Mesodermal cell (in vitro differentiated cells): ENCODE measurements at regions not wholly inside any gene's neighbourhood (a gene's known extent, or its start where the extent isn't known, plus 50 kb on each side); places are given as distances from the start of the nearest gene placed in this dataset.
"Not testable (repeated sequence)": the region's sequence is repeated elsewhere in the genome, so short reads cannot be mapped to it uniquely, and the experiment has no call there.

ENCODE experiments used
- H3K27ac ChIP-seq: 2 replicates; pipeline ENCODE4 v1.7.0; 2013; ENCODE audit warnings: mild to moderate bottlenecking, low read depth, low read length, moderate library complexity; ENCODE audit not compliant: severe bottlenecking
- H3K36me3 ChIP-seq: 2 replicates; pipeline ENCODE4 v1.7.1; 2013; ENCODE audit warnings: mild to moderate bottlenecking, low read length, moderate library complexity; ENCODE audit not compliant: control insufficient read depth, insufficient read depth
- H3K4me1 ChIP-seq: one replicate; pipeline ENCODE4 v1.7.1; 2013; ENCODE audit warnings: mild to moderate bottlenecking, low read length; ENCODE audit not compliant: insufficient read depth, control insufficient read depth, poor library complexity, severe bottlenecking
- H3K4me3 ChIP-seq: 2 replicates; pipeline ENCODE4 v1.7.0; 2013; ENCODE audit warnings: low read length, control low read depth, mild to moderate bottlenecking; ENCODE audit not compliant: insufficient read depth, poor library complexity, severe bottlenecking; ENCODE audit errors: extremely low read depth
- H3K9me3 ChIP-seq: 2 replicates; pipeline ENCODE4 v1.7.1; 2013; ENCODE audit warnings: mild to moderate bottlenecking, low read length, moderate library complexity; ENCODE audit not compliant: control insufficient read depth
- WGBS, 2 experiments: methylation state at CpG; one replicate each; pipeline ENCODE4 v1.1.5; 2013; ENCODE audit warnings: missing lambda C conversion rate in 2 of 2; ENCODE audit not compliant: insufficient coverage in 2 of 2; 5-methylcytosine and 5-hydroxymethylcytosine counted together

DNA sequence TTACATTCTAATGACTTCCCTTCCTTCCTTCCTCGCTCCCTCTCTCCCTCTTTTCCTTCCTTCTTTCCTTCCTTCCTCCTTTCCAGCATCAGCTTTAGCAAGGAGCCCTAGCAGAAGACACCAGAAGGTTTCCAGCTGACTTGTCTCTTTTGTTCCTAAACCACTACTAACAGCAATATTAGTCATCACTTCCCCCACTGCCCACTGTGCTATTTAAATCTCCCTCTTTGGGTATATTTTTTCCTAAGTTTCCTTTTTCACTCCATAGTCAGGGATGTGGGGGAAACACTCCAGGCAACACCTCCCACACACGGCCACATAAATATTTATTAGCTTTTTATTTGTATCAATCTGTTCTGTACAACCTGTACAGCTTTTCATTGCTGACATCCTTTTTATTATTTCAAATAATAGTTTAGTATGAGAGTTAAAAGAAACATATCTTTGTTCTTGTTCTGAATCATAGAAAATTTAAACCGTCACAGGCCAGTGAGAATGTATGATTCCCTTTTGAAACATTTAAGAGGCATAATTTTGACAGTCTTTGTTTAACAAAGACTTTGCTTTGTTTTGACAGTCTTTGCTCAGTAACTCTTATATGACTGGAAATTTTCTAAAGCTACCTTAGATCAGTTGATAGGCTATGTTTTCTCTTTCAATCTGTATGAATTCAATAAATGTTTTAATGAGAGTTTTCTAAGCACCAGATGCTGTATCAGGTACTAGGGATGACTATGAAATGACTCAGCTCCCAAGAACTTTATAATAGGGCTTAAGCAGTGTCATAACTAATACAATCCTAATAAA, 167.9 kb downstream of the POTEB3 start:
- not testable (repeated sequence) for H3K4me3 ChIP-seq, H3K27ac ChIP-seq, H3K36me3 ChIP-seq, H3K4me1 ChIP-seq
- H3K9me3 ChIP-seq: peaks cover 26% of the 10 kb centered on the region
- WGBS, 2 experiments: 53 to 64% methylated on average over 2 of the region's 3 CpGs

DNA sequence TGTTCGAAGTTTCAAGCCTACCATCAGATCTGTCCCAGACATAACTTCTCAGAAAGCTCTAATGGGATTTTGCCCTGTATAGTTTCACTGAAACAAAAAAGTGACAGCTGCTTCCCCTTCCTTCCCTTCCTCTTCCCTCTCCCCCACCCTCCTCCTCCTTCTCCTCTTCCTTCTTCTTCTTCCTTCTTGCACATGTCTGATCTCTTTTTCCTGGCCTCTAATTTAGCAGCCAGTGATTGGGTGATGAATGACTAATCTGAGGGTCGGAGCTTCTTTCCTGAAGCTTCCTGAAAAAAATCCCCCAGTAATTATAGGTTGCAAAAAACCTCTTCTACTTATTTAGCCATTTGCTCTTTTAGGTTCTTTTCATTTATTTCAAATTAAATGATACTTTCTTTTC, 168.7 kb downstream of the POTEB3 start:
- Histone ChIP-seq H3K36me3 (no peaks in the 10 kb centered on the region), H3K9me3 (peaks cover 30% of the 10 kb centered on the region), H3K4me3 (no peak overlapping the region), H3K27ac (no peak overlapping the region), H3K4me1 (no peaks in the 10 kb centered on the region)
- WGBS, 2 experiments: 53 to 57% methylated on average over 2 of the region's 2 CpGs

DNA sequence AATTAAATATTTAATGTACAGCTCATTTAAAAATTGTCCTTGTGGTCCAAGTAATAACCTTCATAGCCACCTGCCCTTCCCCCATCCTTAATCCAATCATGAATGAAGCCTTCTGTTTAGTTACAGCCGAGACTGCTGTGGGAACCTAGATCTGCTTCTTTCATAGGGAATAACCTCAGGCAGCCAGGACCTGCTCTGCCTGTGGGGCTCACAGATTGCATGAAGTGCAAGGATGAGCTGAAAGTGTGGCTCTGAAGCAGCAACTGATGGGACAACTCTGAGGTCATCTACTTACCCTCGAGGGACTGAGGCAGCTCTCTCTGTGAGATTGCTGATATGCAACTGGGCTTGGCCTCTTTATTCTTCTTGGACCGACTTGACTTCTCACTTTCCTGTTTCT, 169.8 kb downstream of the POTEB3 start:
- no peaks in the 10 kb centered on the region for H3K36me3 ChIP-seq
- peaks cover 37% of the 10 kb centered on the region for H3K9me3 ChIP-seq
- no peaks in the 10 kb centered on the region for H3K4me1 ChIP-seq
- 51 to 71% methylated on average over 3 of the region's 3 CpGs for WGBS, 2 experiments
- no peak overlapping the region for H3K4me3 ChIP-seq
- no peak overlapping the region for H3K27ac ChIP-seq

DNA sequence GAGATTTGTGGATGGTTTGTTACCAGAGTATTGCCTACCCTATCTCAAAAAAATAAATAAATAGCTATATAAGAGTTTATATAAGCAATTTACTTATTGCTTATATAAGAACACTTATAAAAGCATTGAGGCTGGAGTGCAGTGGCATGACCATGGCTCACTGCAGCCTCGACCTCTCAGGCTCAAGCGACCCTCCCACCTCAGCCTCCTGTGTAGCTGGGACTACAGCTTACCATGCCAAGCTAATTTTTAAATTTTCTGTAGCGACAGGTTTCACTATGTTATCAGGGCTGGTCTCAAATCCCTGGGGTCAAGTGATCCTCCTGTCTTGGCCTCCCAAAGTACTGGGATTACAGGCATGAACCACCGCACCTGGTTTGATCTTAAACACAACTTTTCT, 170.6 kb downstream of the POTEB3 start:
- not testable (repeated sequence) for H3K36me3 ChIP-seq, H3K27ac ChIP-seq, H3K4me1 ChIP-seq, H3K4me3 ChIP-seq
- peaks cover 37% of the 10 kb centered on the region for H3K9me3 ChIP-seq
- 48 to 69% methylated on average over 4 of the region's 4 CpGs for WGBS, 2 experiments

DNA sequence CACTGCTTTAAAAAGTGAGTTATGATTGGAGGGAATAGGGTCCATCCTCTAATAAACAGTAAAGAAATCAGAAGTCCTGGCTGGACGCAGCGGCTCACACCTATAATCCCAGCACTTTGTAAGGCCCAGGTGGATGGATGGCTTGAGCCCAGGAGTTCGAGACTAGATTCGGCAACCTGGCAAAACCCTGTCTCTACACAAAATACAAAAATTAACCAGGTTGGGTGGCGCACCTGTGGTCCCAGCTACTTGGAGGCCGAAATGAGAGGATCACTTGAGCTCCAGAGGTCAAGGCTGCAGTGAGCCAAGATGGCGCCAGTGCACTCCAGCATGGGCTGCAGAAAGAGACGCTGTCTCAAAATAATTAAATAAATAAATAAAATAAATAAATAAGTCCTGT, 171.2 kb downstream of the POTEB3 start:
- Histone ChIP-seq H3K4me1 (no peaks in the 10 kb centered on the region), H3K4me3 (no peak overlapping the region), H3K9me3 (peaks cover 39% of the 10 kb centered on the region)

DNA sequence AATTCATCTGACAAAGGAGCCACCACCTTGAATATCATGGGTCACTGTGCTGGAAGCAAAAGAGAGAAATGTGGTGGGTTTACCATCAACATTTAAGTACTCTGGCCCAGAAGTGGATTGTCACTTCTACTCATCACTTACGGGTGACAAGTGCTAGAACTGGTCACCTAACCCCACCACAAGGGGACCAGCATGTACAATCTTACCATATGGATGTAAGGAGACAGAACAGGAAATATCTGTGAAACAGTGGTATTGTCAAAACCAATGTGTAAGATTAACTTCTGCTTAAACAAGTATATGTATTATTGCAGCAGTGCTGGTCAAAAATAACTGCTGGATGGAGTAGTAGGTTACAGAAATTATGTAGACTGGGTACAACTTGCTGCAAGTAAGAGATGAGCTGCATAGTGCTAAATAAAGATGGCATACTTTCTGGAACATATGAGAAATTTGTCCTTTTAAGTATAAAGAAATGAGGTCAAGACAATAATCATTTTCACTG, 171.8 kb downstream of the POTEB3 start:
- Histone ChIP-seq H3K4me1 (no peaks in the 10 kb centered on the region), H3K27ac (no peak overlapping the region), H3K36me3 (no peaks in the 10 kb centered on the region), H3K4me3 (no peak overlapping the region), H3K9me3 (peaks cover 42% of the 10 kb centered on the region)
- WGBS, 2 experiments: 100% methylated on average over 1 of the region's 1 CpG; no CpG with 5 or more reads in 1 of the 2 experiments

More for the DNA sequence above, 171.2 kb downstream of the POTEB3 start:
- 74 to 76% methylated on average over 7 of the region's 8 CpGs for WGBS, 2 experiments
- Histone ChIP-seq H3K27ac (no peak overlapping the region), H3K36me3 (no peaks in the 10 kb centered on the region)

DNA sequence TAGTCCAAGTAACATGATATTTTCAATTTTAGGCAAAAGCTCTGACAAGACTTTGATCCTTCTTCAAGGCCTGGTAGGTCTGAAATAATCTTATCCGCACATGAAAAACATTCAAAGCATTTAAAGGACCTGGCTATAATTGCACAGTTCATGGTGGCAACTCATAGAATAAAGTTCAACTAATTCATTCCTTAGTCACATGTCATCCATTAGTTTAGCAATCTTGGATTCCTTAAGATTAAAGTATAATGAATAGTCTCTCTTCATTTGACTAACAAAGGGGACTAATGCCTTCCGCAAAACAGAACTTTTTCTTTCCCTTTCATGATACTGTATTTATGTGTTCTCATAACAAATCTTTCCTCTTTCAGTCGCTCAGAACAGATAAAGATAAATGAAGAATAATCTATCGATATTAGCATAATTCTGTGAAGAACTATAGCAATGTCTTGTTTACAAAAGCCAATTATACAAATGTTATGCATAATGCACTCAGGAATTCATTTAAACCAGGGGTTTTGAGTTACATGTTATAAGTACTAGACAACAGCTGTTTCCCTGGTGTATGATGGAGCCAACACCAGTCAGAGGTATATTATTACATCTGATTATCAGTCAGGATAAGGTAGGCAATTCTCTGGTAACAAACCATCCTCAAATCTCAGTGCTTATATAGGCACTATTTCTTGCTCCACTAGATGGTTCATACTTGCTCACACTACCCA, 172.5 kb downstream of the POTEB3 start:
- H3K36me3 ChIP-seq: no peaks in the 10 kb centered on the region
- H3K9me3 ChIP-seq: peaks cover 46% of the 10 kb centered on the region
- H3K4me3 ChIP-seq: no peak overlapping the region
- WGBS, 2 experiments: 84 to 90% methylated on average over 1 to 2 of the region's 4 CpGs
- no peak overlapping the region for H3K27ac ChIP-seq
- H3K4me1 ChIP-seq: no peaks in the 10 kb centered on the region

DNA sequence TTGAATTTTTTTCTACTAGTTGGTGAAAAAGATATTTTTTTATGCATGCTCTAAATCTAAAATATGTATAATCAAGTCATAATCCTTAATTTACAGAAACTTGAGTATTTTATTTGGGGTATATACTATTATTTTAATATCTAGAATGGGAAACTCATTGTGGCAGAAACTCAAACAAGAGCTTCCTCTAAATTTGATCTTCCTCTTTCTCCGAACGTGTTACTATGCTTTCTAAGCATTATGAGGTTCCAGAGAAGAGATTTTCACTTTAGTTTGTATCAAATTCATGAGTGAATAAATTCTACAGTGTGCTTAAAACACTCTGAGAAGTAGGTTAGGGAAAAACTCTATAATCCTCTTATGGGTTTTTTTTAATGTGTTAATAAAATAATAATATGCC, 173.1 kb downstream of the POTEB3 start:
- H3K27ac ChIP-seq: no peak overlapping the region
- peaks cover 52% of the 10 kb centered on the region for H3K9me3 ChIP-seq
- H3K36me3 ChIP-seq: no peaks in the 10 kb centered on the region
- 40% methylated on average over 1 of the region's 2 CpGs; no CpG with 5 or more reads in 1 of the 2 experiments for WGBS, 2 experiments
- no peaks in the 10 kb centered on the region for H3K4me1 ChIP-seq
- H3K4me3 ChIP-seq: no peak overlapping the region

DNA sequence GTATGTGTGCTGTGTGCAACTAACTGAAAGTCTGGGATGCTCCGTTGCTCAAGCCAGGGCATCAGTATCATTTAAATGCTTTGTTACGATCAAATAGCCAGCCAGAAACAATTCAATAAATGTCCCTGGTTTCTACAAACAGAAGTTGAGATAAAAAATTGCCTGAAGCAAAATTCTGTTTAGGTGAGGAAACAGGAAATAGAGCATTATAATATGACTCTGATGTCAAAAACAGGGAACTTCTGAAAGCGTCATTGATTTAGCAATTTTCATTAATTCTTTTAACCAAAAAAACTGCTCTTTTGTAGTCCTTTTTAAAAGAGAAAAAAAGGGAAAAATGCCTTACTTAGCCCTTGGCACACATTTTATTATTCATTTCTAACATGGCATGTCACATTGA, 174.7 kb downstream of the POTEB3 start:
- H3K27ac ChIP-seq, H3K36me3 ChIP-seq, H3K4me3 ChIP-seq, H3K4me1 ChIP-seq: not testable (repeated sequence)
- WGBS, 2 experiments: 20 to 66% methylated on average over 1 to 3 of the region's 3 CpGs
- H3K9me3 ChIP-seq: peaks cover 66% of the 10 kb centered on the region

DNA sequence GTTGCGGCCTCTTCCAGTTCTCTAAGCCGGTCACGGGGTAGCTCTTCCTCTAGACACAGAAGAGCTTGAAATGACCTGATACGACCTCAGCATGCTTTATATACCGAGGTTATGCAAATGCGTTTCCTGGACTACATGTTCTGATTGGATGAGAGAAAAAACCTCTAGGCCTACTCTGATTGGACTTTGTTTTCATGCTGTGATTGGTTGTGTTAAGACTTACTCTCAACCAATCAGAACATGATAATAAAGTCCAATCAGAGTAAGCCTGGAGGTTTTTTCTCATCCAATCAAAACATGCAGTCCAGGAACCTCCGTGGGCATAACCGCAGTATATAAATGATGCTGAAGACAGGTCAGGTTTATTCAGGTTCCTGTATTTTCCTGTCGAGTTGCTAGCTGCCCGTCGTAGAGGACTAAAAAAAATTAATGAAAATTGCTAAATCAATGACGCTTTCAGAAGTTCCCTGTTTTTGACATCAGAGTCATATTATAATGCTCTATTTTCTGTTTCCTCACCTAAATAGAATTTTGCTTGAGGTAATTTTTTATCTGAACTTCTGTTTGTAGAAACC, 177.4 kb downstream of the POTEB3 start:
- peaks cover 66% of the 10 kb centered on the region for H3K9me3 ChIP-seq

More for the DNA sequence above, 177.4 kb downstream of the POTEB3 start:
- H3K4me3 ChIP-seq: no peak overlapping the region
- WGBS, 2 experiments: 77 to 80% methylated on average over 11 to 12 of the region's 12 CpGs
- no peak overlapping the region for H3K27ac ChIP-seq
- no peaks in the 10 kb centered on the region for H3K4me1 ChIP-seq
- H3K36me3 ChIP-seq: no peaks in the 10 kb centered on the region
